NCI-H2196 treated with DMSO at 0.1 percent for 48 hours (cell line): ENCODE measurements at regions not wholly inside any gene's neighbourhood (a gene's known extent, or its start where the extent isn't known, plus 50 kb on each side); places are given as distances from the start of the nearest gene placed in this dataset.
"Not testable (repeated sequence)": the region's sequence is repeated elsewhere in the genome, so short reads cannot be mapped to it uniquely, and the experiment has no call there.

Experiments used
- DNase-seq: peaks from one replicate; lab custom pipeline; 2025; ENCODE audit not compliant: unreplicated experiment; lab: John Stamatoyannopoulos, UW

- DNase-seq, result no peak
These were observed 198.1 kb downstream of the SLC38A4 start for GRCh38 chr12:46627686-46628085.

GRCh38 chr12:46619474-46619873 lies 206.3 kb downstream of the SLC38A4 start:
- DNase-seq, result not testable (repeated sequence)

GRCh38 chr12:46617737-46618136 lies 208.1 kb downstream of the SLC38A4 start:
- not testable (repeated sequence) for DNase-seq

- DNase-seq, result no peak
These were observed 208.6 kb downstream of the SLC38A4 start for GRCh38 chr12:46617167-46617566.

GRCh38 chr12:46610754-46611153 lies 215.0 kb downstream of the SLC38A4 start:
- DNase-seq, result no peak

- DNase-seq, result no peak
These were observed 216.1 kb downstream of the SLC38A4 start for GRCh38 chr12:46609674-46610073.

GRCh38 chr12:46609273-46609623 lies 216.5 kb downstream of the SLC38A4 start:
- no peak for DNase-seq

- DNase-seq, result no peak
These were observed 217.1 kb downstream of the SLC38A4 start for GRCh38 chr12:46608431-46609272.

GRCh38 chr12:46604684-46605083 lies 221.1 kb downstream of the SLC38A4 start:
- DNase-seq, result no peak

GRCh38 chr12:46603776-46604456 lies 221.9 kb downstream of the SLC38A4 start:
- DNase-seq, result no peak

- no peak for DNase-seq
These were observed 223.3 kb downstream of the SLC38A4 start for GRCh38 chr12:46602474-46602873.

GRCh38 chr12:46590991-46591703 lies 218.6 kb upstream of the SLC38A2 start:
- no peak for DNase-seq

GRCh38 chr12:46585854-46586621 lies 213.5 kb upstream of the SLC38A2 start:
- DNase-seq, result peak; percentile 13

- DNase-seq, result not testable (repeated sequence)
These were observed 211.5 kb upstream of the SLC38A2 start for GRCh38 chr12:46584098-46584497.

- not testable (repeated sequence) for DNase-seq
These were observed 209.4 kb upstream of the SLC38A2 start for GRCh38 chr12:46581990-46582389.

- DNase-seq, result no peak
These were observed 207.9 kb upstream of the SLC38A2 start for GRCh38 chr12:46580445-46580844.

- no peak for DNase-seq
These were observed 206.9 kb upstream of the SLC38A2 start for GRCh38 chr12:46579474-46579873.

- no peak for DNase-seq
These were observed 205.8 kb upstream of the SLC38A2 start for GRCh38 chr12:46578190-46578982.

GRCh38 chr12:46577063-46577776 lies 204.6 kb upstream of the SLC38A2 start:
- DNase-seq, result no peak

GRCh38 chr12:46574847-46575246 lies 202.3 kb upstream of the SLC38A2 start:
- DNase-seq, result no peak
